A673 (cell line): ENCODE measurements at regions not wholly inside any gene's neighbourhood (a gene's known extent, or its start where the extent isn't known, plus 50 kb on each side); places are given as distances from the start of the nearest gene placed in this dataset.

Experiments
- EZH2 ChIP-seq: fragments of 200-600 bp; sonication (generic); IDR thresholded peaks from 2 replicates; pipeline ENCODE4 v1.6.1; 2017; ENCODE audit warnings: borderline replicate concordance, low read depth, mild to moderate bottlenecking, mixed read lengths, antibody characterized with exemption, low read length; ENCODE audit not compliant: poor library complexity, severe bottlenecking
- TF ChIP-seq, protein P1 (sequence below): fragments of 300-800, 200-600 bp; sonication (generic); conservative IDR thresholded peaks from 2 replicates; pipeline ENCODE4 v1.5.1; 2017; ENCODE audit warnings: low read depth, mild to moderate bottlenecking, antibody characterized with exemption, low read length, moderate library complexity, mixed read lengths

DNA sequence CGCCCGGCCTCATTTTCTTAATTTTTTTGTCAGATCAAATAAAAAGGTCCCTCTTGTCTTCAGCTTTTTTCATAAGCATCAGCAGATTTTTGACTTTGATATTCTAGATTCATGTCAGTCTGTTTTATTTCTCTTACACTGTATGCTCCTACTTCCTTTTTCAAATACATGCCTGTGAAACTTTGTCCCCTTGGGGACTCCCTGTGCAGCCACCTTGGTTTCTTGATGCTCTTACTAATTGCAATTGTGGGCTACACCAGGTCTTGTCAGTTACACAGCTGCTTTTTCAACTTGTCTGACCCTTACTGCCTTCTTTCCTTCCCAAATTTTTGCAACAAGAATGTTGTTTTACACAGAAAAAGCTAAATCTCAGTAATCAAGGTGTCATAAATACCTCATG is 238.2 kb upstream of the KCNN2 start:
- TF ChIP-seq, protein P1, sequence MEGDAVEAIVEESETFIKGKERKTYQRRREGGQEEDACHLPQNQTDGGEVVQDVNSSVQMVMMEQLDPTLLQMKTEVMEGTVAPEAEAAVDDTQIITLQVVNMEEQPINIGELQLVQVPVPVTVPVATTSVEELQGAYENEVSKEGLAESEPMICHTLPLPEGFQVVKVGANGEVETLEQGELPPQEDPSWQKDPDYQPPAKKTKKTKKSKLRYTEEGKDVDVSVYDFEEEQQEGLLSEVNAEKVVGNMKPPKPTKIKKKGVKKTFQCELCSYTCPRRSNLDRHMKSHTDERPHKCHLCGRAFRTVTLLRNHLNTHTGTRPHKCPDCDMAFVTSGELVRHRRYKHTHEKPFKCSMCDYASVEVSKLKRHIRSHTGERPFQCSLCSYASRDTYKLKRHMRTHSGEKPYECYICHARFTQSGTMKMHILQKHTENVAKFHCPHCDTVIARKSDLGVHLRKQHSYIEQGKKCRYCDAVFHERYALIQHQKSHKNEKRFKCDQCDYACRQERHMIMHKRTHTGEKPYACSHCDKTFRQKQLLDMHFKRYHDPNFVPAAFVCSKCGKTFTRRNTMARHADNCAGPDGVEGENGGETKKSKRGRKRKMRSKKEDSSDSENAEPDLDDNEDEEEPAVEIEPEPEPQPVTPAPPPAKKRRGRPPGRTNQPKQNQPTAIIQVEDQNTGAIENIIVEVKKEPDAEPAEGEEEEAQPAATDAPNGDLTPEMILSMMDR, result no peak
- TF ChIP-seq EZH2, result no peak
